Ascending aorta (tissue), 2 donors: ENCODE measurements at regions not wholly inside any gene's neighbourhood (a gene's known extent, or its start where the extent isn't known, plus 50 kb on each side); places are given as distances from the start of the nearest gene placed in this dataset.

Experiments
- DNase-seq, 2 donors: peaks; one replicate each; pipeline ENCODE4 v3.0.0-alpha.2; 2019; ENCODE audit warnings: low spot score in 2 of 2
- H3K27ac ChIP-seq, 2 donors: fragments of 200-600 bp; sonication (generic); one replicate each; pipeline ENCODE4 v1.5.1; 2016 to 2017; ENCODE audit warnings: mild to moderate bottlenecking in 1 of 2
- H3K27me3 ChIP-seq: fragments of 200-600 bp; sonication (generic); one replicate; pipeline ENCODE4 v1.5.1; 2017
- H3K36me3 ChIP-seq, 2 donors: fragments of 200-600 bp; sonication (generic); one replicate each; pipeline ENCODE4 v1.5.1; 2016
- H3K4me1 ChIP-seq, 2 donors: fragments of 200-600 bp; sonication (generic); one replicate each; pipeline ENCODE4 v1.5.1; 2016 to 2017; ENCODE audit warnings: mild to moderate bottlenecking in 1 of 2
- H3K4me3 ChIP-seq, 2 donors: fragments of 200-600 bp; sonication (generic); one replicate each; pipeline ENCODE4 v1.5.1; 2016 to 2017; ENCODE audit warnings: mild to moderate bottlenecking in 1 of 2
- H3K9me3 ChIP-seq, 2 donors: fragments of 200-600 bp; sonication (generic); one replicate each; pipeline ENCODE4 v1.5.1; 2016
- intact Hi-C: fragments of 100-400 bp; cut with DNase I; formaldehyde crosslinking; loops from one replicate; pipeline ENCODE4 v1.15.1; 2023
- TF ChIP-seq, protein P1 (sequence below), 3 experiments: fragments of 200-600 bp in 2 of 3; fragments of 450-650 bp in 1 of 3; sonication (generic) in 2 of 3; IDR thresholded peaks; one replicate each; pipeline ENCODE4 v1.5.1; 2016 to 2019; ENCODE audit warnings: antibody characterized with exemption in 3 of 3, mild to moderate bottlenecking in 1 of 3, moderate library complexity in 1 of 3

DNA sequence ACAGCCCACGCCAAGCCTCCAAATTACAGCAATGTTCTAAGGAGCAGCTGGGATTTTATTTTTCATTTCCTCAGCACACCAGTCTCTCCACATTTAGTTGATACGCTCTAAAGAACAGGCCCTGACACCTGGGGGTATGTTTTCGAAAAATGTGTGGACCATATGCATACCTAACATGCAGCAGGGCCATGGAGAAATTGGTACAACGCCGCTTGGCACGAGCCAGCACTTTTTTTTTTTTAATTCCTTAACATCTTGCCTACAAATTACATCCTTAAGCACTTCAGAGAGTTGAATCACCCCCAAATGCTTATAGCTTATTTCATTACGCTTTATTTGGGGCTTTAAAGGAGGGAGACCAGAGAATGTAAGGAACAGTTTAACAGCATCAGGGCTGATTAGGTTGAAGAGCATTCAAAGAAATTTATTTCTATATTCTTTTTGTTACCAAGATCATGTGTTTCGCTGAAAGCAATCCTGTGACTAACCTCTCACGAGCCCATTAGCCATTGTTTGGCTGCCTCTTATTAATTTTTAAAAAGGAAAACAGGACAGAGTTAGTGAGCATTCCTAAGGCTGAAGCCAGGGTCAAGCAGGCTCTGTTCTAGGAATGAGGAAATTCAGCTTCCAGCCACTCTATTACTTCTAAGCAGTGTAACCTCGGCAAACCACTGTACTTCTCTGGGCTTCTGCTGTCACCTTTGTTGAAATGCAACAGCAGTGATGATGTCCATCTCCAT is 173.8 kb downstream of the ACTL7B start:
- Histone ChIP-seq H3K4me3 (no peak overlapping the region), H3K27ac (no peak overlapping the region), H3K4me1 (no peaks in the 10 kb centered on the region), H3K9me3 (no peaks in the 10 kb centered on the region), H3K27me3 (no peaks in the 10 kb centered on the region), H3K36me3 (no peaks in the 10 kb centered on the region)
- TF ChIP-seq, protein P1, sequence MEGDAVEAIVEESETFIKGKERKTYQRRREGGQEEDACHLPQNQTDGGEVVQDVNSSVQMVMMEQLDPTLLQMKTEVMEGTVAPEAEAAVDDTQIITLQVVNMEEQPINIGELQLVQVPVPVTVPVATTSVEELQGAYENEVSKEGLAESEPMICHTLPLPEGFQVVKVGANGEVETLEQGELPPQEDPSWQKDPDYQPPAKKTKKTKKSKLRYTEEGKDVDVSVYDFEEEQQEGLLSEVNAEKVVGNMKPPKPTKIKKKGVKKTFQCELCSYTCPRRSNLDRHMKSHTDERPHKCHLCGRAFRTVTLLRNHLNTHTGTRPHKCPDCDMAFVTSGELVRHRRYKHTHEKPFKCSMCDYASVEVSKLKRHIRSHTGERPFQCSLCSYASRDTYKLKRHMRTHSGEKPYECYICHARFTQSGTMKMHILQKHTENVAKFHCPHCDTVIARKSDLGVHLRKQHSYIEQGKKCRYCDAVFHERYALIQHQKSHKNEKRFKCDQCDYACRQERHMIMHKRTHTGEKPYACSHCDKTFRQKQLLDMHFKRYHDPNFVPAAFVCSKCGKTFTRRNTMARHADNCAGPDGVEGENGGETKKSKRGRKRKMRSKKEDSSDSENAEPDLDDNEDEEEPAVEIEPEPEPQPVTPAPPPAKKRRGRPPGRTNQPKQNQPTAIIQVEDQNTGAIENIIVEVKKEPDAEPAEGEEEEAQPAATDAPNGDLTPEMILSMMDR (IDR thresholded peaks at IDR 0.05) = no peak
- DNase-seq = no peak
- intact Hi-C loops = no loop called here

DNA sequence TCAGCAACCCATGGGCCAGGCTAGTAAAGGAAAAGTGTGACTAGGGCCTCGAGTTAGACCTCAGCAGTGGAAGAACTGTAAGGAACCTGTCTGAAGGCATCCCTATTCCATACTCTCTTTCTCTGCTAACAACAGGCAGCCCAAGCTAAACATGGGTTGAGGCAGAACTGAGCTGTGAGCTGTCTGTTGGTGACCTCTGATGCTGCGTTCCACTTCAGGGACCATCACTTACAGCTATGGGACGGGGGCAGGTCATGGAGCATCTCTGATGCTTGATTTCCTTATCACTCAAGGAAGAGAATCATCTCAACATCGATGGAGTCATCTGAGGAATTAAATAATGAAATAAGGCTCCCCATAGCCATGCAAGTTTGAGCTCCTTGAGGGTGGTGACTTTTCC is 174.8 kb downstream of the ACTL7B start:
- no peaks in the 10 kb centered on the region for H3K27me3 ChIP-seq
- no peaks in the 10 kb centered on the region for H3K9me3 ChIP-seq
- intact Hi-C loops = no loop called here
- no peaks in the 10 kb centered on the region for H3K4me1 ChIP-seq
- no peaks in the 10 kb centered on the region for H3K36me3 ChIP-seq
- H3K27ac ChIP-seq = no peak overlapping the region
- TF ChIP-seq, protein P1 (IDR thresholded peaks at IDR 0.05) = no peak
- H3K4me3 ChIP-seq = no peak overlapping the region
- DNase-seq = no peak

DNA sequence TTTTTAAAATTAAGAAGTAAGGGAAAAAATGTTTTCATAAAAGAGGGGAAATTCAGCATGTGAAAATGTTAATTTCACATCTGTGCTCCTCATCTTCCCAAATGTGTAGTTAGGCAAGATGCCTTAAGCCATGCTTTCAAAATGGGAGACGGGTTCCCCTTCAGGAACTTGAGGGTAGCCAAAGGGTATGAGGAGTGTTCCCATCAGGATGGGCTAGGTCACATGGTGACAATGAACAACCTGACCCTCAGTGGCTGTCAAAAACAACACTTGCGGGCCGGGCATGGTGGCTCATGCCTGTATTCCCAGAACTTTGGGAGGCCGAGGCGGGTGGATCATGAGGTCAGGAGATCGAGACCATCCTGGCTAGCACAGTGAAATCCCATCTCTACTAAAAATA is 178.0 kb downstream of the ACTL7B start:
- TF ChIP-seq, protein P1 (IDR thresholded peaks at IDR 0.05) = no peak
- Histone ChIP-seq H3K4me3 (no peak overlapping the region), H3K9me3 (no peaks in the 10 kb centered on the region), H3K36me3 (no peaks in the 10 kb centered on the region), H3K4me1 (no peaks in the 10 kb centered on the region), H3K27ac (no peak overlapping the region), H3K27me3 (no peaks in the 10 kb centered on the region)
- intact Hi-C loops = no loop called here
- DNase-seq = no peak

DNA sequence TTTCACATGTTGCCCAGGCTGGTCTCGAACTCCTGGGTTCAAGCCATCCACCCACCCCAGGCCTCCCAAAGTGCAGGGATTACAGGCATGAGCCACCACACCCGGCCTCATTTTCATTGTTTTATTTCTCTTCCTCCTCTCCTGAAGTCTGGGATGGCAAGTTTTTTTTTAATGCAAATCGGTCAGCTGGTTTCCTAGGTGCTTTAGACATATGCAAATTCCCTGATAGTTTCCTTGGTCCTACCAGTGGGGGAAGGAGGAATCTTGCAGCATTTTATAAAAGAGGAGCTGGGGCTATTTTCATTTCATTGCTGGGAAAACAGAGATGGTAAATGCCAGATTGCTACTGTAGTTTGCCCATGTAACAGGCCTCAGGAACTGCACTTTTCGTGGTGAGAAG is 179.4 kb downstream of the ACTL7B start:
- Histone ChIP-seq H3K27ac (no peak overlapping the region), H3K9me3 (no peaks in the 10 kb centered on the region), H3K27me3 (no peaks in the 10 kb centered on the region), H3K4me1 (no peaks in the 10 kb centered on the region), H3K4me3 (no peak overlapping the region), H3K36me3 (no peaks in the 10 kb centered on the region)
- TF ChIP-seq, protein P1 (IDR thresholded peaks at IDR 0.05) = no peak
- DNase-seq = no peak
- intact Hi-C loops = no loop called here

DNA sequence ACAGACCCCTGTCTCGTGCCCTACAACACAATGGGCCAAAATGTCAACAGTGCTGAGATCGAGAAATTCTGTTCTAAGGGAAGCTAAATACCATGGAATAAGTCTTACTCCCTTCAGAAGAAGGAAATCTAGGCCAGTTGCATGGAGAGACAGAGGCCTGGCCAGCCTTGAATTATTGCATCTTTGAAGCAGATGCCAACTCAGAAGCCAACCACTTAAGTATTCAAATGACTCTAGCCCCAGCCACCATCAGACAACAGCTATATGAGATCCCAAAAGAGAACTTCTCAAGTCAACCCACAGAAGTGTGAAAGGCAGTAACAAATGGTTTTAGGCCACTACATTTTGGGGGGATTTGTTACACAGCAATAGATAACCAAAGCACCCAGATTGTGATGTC is 180.1 kb downstream of the ACTL7B start:
- TF ChIP-seq, protein P1 (IDR thresholded peaks at IDR 0.05) = no peak
- Histone ChIP-seq H3K27me3 (no peaks in the 10 kb centered on the region), H3K27ac (no peak overlapping the region), H3K36me3 (no peaks in the 10 kb centered on the region), H3K4me3 (no peak overlapping the region), H3K9me3 (no peaks in the 10 kb centered on the region), H3K4me1 (no peaks in the 10 kb centered on the region)
- intact Hi-C loops = no loop called here
- DNase-seq = no peak
